NCI-H146 treated with DMSO at 0.1 percent for 48 hours (cell line): ENCODE measurements at regions not wholly inside any gene's neighbourhood (a gene's known extent, or its start where the extent isn't known, plus 50 kb on each side); places are given as distances from the start of the nearest gene placed in this dataset.
"Not testable (repeated sequence)": the region's sequence is repeated elsewhere in the genome, so short reads cannot be mapped to it uniquely, and the experiment has no call there.

Experiments used
- DNase-seq: peaks from one replicate; lab custom pipeline; 2025; ENCODE audit not compliant: unreplicated experiment; lab: John Stamatoyannopoulos, UW

DNA sequence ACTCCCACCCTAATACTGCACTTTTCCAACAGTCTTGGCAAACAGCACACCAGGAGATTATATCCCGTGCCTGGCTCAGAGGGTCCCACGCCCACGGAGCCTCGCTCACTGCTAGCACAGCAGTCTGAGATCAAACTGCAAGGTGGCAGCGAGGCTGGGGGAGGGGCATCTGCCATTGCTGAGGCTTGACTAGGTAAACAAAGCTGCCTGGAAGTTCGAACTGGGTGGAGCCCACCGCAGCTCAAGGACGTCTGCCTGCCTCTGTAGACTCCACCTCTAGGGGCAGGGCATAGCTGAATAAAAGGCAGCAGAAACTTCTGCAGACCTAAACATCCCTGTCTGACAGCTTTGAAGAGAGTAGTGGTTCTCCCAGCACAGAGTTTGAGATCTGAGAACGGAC is 401.9 kb upstream of the SLC30A5 start:
- DNase-seq: not testable (repeated sequence)

- no peak for DNase-seq
Measured at GRCh38 chr5:68698025-68698940, 395.5 kb upstream of the SLC30A5 start.

- DNase-seq: no peak
Measured at GRCh38 chr5:68699966-68700365, 393.8 kb upstream of the SLC30A5 start.

DNA sequence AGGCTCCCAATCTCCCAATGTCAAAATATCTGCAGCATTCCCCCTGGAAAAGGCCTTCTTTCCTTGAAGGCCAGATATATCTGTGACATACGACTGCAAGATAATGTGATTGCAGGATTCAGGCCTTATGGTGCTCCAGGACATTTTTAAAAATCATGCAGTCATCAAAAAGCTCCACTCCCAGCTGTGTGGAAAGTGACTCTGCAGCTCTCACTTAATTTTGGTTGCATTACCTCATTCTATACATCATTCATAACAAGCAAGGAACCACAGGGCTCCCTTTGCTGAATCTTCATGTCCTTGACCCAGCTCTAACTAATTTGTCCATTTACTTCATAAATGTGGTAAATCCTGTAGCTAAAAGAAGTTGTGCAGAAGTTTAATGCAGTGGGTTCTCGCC is 386.2 kb upstream of the SLC30A5 start:
- DNase-seq: no peak

DNA sequence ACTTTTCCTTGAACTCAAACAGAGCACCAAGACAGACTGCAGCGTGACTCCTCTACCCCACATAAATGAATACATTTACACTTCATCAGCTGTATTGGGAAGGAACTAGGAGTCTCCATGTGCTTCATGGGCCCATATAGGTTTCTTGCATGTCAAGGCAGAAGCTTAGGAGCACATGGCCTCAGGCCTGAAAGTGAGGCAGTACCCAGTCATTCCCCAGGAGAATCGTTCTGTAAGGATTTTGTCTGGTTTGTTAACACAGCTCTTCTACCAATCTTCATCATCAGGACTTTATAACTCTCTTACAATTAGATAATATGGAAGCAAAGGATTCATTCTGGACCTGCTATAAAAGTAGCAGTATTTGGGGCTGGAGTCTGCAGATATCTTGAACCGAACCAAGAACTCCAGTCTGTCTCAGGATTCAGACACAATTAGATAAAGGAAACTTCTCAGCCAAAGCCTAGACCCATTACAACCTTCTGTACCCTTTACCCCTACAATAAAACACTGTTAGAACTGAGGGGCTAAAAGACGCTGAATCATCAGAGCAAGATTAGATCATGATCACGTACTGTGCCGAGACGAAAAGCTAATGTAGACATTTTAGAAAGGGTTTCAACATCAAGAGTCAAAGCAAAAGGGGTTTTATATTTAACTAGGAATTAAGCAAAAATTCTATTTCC is 385.5 kb upstream of the SLC30A5 start:
- DNase-seq: no peak

- no peak for DNase-seq
Measured at GRCh38 chr5:68708842-68709170, 385.0 kb upstream of the SLC30A5 start.

- no peak for DNase-seq
Measured at GRCh38 chr5:68709239-68709638, 384.6 kb upstream of the SLC30A5 start.

DNA sequence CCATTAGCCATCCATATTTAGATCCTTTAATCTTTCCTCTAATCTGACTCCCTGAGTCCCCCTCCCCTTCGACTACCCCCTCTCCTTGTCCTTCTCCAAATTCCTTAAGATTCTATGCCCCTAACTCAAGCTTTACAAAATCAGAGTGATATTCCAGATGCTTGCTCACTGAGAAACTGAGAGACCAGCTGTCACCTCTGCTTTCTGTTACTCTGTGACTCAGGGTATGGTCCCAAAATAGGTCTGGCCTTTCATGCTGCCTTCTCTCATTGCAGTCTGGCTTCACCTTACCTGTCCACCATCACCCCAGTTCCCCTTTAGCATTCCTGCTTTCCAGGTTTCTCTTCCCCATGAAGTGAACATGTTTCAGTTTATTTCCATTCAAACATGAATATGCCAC is 383.3 kb upstream of the SLC30A5 start:
- no peak for DNase-seq

DNA sequence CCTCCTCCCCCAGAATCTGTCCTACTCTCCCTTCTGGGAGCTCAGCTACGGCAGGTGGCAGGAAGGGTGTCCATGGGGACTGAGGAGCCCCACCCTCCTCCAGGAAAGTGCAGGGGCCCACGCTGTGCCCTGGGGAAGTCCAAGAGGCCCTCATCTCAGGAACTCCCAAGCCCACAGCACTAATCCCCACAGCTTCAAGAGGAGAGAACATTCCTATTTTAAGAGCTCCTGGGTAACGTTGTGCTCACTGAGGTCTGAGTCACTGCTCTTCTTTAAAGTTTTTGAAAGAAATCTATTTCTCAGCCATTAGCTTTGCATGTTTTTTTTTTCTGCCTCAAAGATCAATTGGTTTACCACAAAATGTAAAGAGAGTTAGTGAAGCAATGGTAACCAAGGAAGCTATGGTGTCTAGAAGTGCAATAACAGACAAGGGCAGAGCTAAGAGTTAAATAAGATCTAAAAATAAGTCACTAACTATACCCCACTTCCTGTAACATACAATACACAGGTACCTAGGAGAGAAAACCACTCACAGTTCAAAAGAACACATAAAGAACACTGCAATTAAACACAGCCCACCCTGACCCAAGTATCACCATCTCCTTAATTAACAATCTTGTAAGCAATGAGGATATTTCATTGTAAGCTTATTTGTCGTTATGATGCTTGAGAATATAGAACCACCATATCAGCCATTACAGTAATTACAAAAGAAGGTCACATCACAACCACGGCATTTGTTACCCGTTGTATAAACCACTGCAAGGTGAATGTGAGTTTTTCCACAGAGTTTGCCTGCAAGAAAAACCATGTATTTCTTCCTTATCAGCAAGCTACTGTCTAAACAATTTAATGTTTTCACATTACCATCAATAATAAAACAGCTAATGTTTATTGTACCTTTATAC is 382.3 kb upstream of the SLC30A5 start:
- DNase-seq: no peak

DNA sequence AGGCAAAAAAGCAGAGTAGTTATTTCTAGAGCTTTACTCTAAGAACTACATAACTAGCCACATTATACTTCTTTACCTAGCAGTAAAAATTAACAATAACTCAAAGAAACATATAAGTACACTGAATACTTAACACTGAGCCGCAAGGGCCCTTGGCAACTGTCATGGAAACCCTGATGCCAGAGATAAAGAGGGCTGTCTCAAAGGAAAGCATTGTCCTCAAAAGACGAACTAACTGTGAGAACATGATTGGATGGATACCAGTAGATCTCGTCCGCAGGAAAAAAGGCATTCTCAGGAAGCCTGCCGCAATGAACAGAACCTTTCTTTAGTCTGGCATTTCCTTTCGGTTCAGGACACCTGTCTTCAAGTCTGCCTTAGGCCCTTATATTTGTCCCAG is 379.0 kb upstream of the SLC30A5 start:
- no peak for DNase-seq

GRCh38 chr5:68720884-68721610 is 372.8 kb upstream of the SLC30A5 start:
- DNase-seq: no peak

DNA sequence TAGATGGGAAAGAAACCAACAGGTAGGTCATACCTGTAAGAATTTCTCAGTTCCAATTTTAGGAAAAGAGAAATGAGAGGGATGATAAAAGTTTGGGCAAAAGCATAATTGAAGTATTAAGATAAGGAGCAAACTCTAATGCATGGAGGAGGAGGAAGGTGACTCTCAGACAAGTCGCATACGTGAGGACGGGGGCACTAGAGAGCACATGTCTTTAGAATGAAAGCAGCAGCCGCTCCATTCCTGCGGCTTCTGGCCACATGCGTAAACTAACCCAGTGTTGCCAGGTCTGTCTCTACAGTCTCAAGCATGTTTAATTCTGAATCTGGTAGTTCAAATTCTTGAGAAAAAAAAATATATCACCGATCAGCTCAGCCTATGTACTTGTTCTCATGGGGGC is 371.5 kb upstream of the SLC30A5 start:
- DNase-seq: no peak

- DNase-seq: no peak
Measured at GRCh38 chr5:68725905-68726683, 367.7 kb upstream of the SLC30A5 start.

- DNase-seq: no peak
Measured at GRCh38 chr5:68727931-68728330, 365.9 kb upstream of the SLC30A5 start.

- DNase-seq: no peak
Measured at GRCh38 chr5:68729678-68730077, 364.1 kb upstream of the SLC30A5 start.

- no peak for DNase-seq
Measured at GRCh38 chr5:68730220-68730978, 363.4 kb upstream of the SLC30A5 start.

GRCh38 chr5:68730979-68731654 is 362.7 kb upstream of the SLC30A5 start:
- DNase-seq: no peak

- no peak for DNase-seq
Measured at GRCh38 chr5:68732251-68732650, 361.6 kb upstream of the SLC30A5 start.

GRCh38 chr5:68734781-68735180 is 359.0 kb upstream of the SLC30A5 start:
- no peak for DNase-seq
